ENCODE measurements at regions not wholly inside any gene's neighbourhood (a gene's known extent, or its start where the extent isn't known, plus 50 kb on each side); places are given as distances from the start of the nearest gene placed in this dataset.

- peaks cover 3% of the 10 kb centered on the region for H3K9me3 ChIP-seq (ENCODE audit: control insufficient read depth, low read depth, low read length)
- peaks cover 5% of the 10 kb centered on the region for H3K4me1 ChIP-seq (ENCODE audit: control insufficient read depth, insufficient read depth, low read length)
- WGBS (ENCODE audit: insufficient coverage, low lambda C conversion rate): 65% methylated on average over 4 of the region's 6 CpGs
- no peak overlapping the region for H3K27ac ChIP-seq (ENCODE audit: low read length)
- DNase-seq: no peak
- H3K27me3 ChIP-seq (ENCODE audit: control insufficient read depth, insufficient read depth, low read length): no peaks in the 10 kb centered on the region
- no peak overlapping the region for H3K4me3 ChIP-seq (ENCODE audit: low read length)
- no peaks in the 10 kb centered on the region for H3K36me3 ChIP-seq (ENCODE audit: control insufficient read depth, insufficient read depth, low read length)
Measured at GRCh38 chr18:75800331-75800648, 372.8 kb upstream of the SMIM21 start.

GRCh38 chr18:75799449-75800330 is 372.2 kb upstream of the SMIM21 start:
- Histone ChIP-seq H3K27ac (ENCODE audit: low read length) (no peak overlapping the region), H3K27me3 (ENCODE audit: control insufficient read depth, insufficient read depth, low read length) (no peaks in the 10 kb centered on the region), H3K9me3 (ENCODE audit: control insufficient read depth, low read depth, low read length) (peaks cover 3% of the 10 kb centered on the region), H3K4me3 (ENCODE audit: low read length) (no peak overlapping the region), H3K36me3 (ENCODE audit: control insufficient read depth, insufficient read depth, low read length) (no peaks in the 10 kb centered on the region), H3K4me1 (ENCODE audit: control insufficient read depth, insufficient read depth, low read length) (peaks cover 5% of the 10 kb centered on the region)
- no peak for DNase-seq
- WGBS (ENCODE audit: insufficient coverage, low lambda C conversion rate): 100% methylated on average over 1 of the region's 10 CpGs

- Histone ChIP-seq H3K36me3 (ENCODE audit: control insufficient read depth, insufficient read depth, low read length) (no peaks in the 10 kb centered on the region), H3K9me3 (ENCODE audit: control insufficient read depth, low read depth, low read length) (peaks cover 3% of the 10 kb centered on the region), H3K4me1 (ENCODE audit: control insufficient read depth, insufficient read depth, low read length) (peaks cover 5% of the 10 kb centered on the region), H3K27me3 (ENCODE audit: control insufficient read depth, insufficient read depth, low read length) (no peaks in the 10 kb centered on the region), H3K4me3 (ENCODE audit: low read length) (no peak overlapping the region), H3K27ac (ENCODE audit: low read length) (no peak overlapping the region)
- DNase-seq: no peak
- no CpG with 5 or more reads among the region's 1 CpG for WGBS (ENCODE audit: insufficient coverage, low lambda C conversion rate)
Measured at GRCh38 chr18:75797046-75797445, 369.5 kb upstream of the SMIM21 start.

GRCh38 chr18:75790796-75791195 is 363.3 kb upstream of the SMIM21 start:
- H3K36me3 ChIP-seq (ENCODE audit: control insufficient read depth, insufficient read depth, low read length): no peaks in the 10 kb centered on the region
- H3K4me1 ChIP-seq (ENCODE audit: control insufficient read depth, insufficient read depth, low read length): no peaks in the 10 kb centered on the region
- H3K27ac ChIP-seq (ENCODE audit: low read length): no peak overlapping the region
- WGBS (ENCODE audit: insufficient coverage, low lambda C conversion rate): 100% methylated on average over 1 of the region's 2 CpGs
- no peak overlapping the region for H3K4me3 ChIP-seq (ENCODE audit: low read length)
- no peak for DNase-seq
- H3K27me3 ChIP-seq (ENCODE audit: control insufficient read depth, insufficient read depth, low read length): no peaks in the 10 kb centered on the region
- no peaks in the 10 kb centered on the region for H3K9me3 ChIP-seq (ENCODE audit: control insufficient read depth, low read depth, low read length)

- H3K27me3 ChIP-seq (ENCODE audit: control insufficient read depth, insufficient read depth, low read length): no peaks in the 10 kb centered on the region
- peaks cover 2% of the 10 kb centered on the region for H3K4me1 ChIP-seq (ENCODE audit: control insufficient read depth, insufficient read depth, low read length)
- H3K9me3 ChIP-seq (ENCODE audit: control insufficient read depth, low read depth, low read length): no peaks in the 10 kb centered on the region
- H3K36me3 ChIP-seq (ENCODE audit: control insufficient read depth, insufficient read depth, low read length): no peaks in the 10 kb centered on the region
- no peak overlapping the region for H3K4me3 ChIP-seq (ENCODE audit: low read length)
- DNase-seq: no peak
- H3K27ac ChIP-seq (ENCODE audit: low read length): no peak overlapping the region
- 83% methylated on average over 1 of the region's 2 CpGs for WGBS (ENCODE audit: insufficient coverage, low lambda C conversion rate)
Measured at GRCh38 chr18:75790111-75790510, 362.6 kb upstream of the SMIM21 start.

GRCh38 chr18:75785834-75786233 is 358.3 kb upstream of the SMIM21 start:
- H3K4me1 ChIP-seq (ENCODE audit: control insufficient read depth, insufficient read depth, low read length): peaks cover 3% of the 10 kb centered on the region
- DNase-seq: no peak
- no peaks in the 10 kb centered on the region for H3K27me3 ChIP-seq (ENCODE audit: control insufficient read depth, insufficient read depth, low read length)
- WGBS (ENCODE audit: insufficient coverage, low lambda C conversion rate): 30% methylated on average over 2 of the region's 3 CpGs
- H3K9me3 ChIP-seq (ENCODE audit: control insufficient read depth, low read depth, low read length): no peaks in the 10 kb centered on the region
- no peak overlapping the region for H3K27ac ChIP-seq (ENCODE audit: low read length)
- no peaks in the 10 kb centered on the region for H3K36me3 ChIP-seq (ENCODE audit: control insufficient read depth, insufficient read depth, low read length)
- H3K4me3 ChIP-seq (ENCODE audit: low read length): no peak overlapping the region

- Histone ChIP-seq H3K4me3 (ENCODE audit: low read length) (no peak overlapping the region), H3K4me1 (ENCODE audit: control insufficient read depth, insufficient read depth, low read length) (peaks cover 3% of the 10 kb centered on the region), H3K27ac (ENCODE audit: low read length) (no peak overlapping the region), H3K36me3 (ENCODE audit: control insufficient read depth, insufficient read depth, low read length) (no peaks in the 10 kb centered on the region), H3K9me3 (ENCODE audit: control insufficient read depth, low read depth, low read length) (no peaks in the 10 kb centered on the region), H3K27me3 (ENCODE audit: control insufficient read depth, insufficient read depth, low read length) (no peaks in the 10 kb centered on the region)
- WGBS (ENCODE audit: insufficient coverage, low lambda C conversion rate): 83% methylated on average over 1 of the region's 2 CpGs
- no peak for DNase-seq
Measured at GRCh38 chr18:75785206-75785605, 357.7 kb upstream of the SMIM21 start.

- Histone ChIP-seq H3K36me3 (ENCODE audit: control insufficient read depth, insufficient read depth, low read length) (no peaks in the 10 kb centered on the region), H3K27ac (ENCODE audit: low read length) (no peak overlapping the region), H3K4me1 (ENCODE audit: control insufficient read depth, insufficient read depth, low read length) (peaks cover 3% of the 10 kb centered on the region), H3K4me3 (ENCODE audit: low read length) (no peak overlapping the region), H3K9me3 (ENCODE audit: control insufficient read depth, low read depth, low read length) (no peaks in the 10 kb centered on the region), H3K27me3 (ENCODE audit: control insufficient read depth, insufficient read depth, low read length) (no peaks in the 10 kb centered on the region)
- WGBS (ENCODE audit: insufficient coverage, low lambda C conversion rate): no CpG with 5 or more reads among the region's 14 CpGs
- peak in 1 of 2 donors; percentile 10 for DNase-seq
Measured at GRCh38 chr18:75784390-75784789, 356.9 kb upstream of the SMIM21 start.

- Histone ChIP-seq H3K9me3 (ENCODE audit: control insufficient read depth, low read depth, low read length) (no peaks in the 10 kb centered on the region), H3K4me1 (ENCODE audit: control insufficient read depth, insufficient read depth, low read length) (peaks cover 3% of the 10 kb centered on the region), H3K27ac (ENCODE audit: low read length) (no peak overlapping the region), H3K36me3 (ENCODE audit: control insufficient read depth, insufficient read depth, low read length) (no peaks in the 10 kb centered on the region), H3K27me3 (ENCODE audit: control insufficient read depth, insufficient read depth, low read length) (no peaks in the 10 kb centered on the region), H3K4me3 (ENCODE audit: low read length) (no peak overlapping the region)
- no peak for DNase-seq
- 95% methylated on average over 4 of the region's 14 CpGs for WGBS (ENCODE audit: insufficient coverage, low lambda C conversion rate)
Measured at GRCh38 chr18:75783566-75784281, 356.2 kb upstream of the SMIM21 start.

- H3K4me3 ChIP-seq (ENCODE audit: low read length): no peak overlapping the region
- WGBS (ENCODE audit: insufficient coverage, low lambda C conversion rate): no CpG with 5 or more reads among the region's 11 CpGs
- no peak for DNase-seq
- H3K36me3 ChIP-seq (ENCODE audit: control insufficient read depth, insufficient read depth, low read length): no peaks in the 10 kb centered on the region
- no peaks in the 10 kb centered on the region for H3K27me3 ChIP-seq (ENCODE audit: control insufficient read depth, insufficient read depth, low read length)
- H3K27ac ChIP-seq (ENCODE audit: low read length): no peak overlapping the region
- no peaks in the 10 kb centered on the region for H3K9me3 ChIP-seq (ENCODE audit: control insufficient read depth, low read depth, low read length)
- peaks cover 3% of the 10 kb centered on the region for H3K4me1 ChIP-seq (ENCODE audit: control insufficient read depth, insufficient read depth, low read length)
Measured at GRCh38 chr18:75782826-75783225, 355.3 kb upstream of the SMIM21 start.
